Activated T-helper 1 cell treated with anti-CD3 and anti-CD28 coated beads, Interleukin-12 subunit alpha, Interleukin-12 subunit beta, Interleukin-2, Interleukin-4 antibody, amounts not matched to agents 30 ng/mL and 10 ng/mL and 1 ng/mL, durations not matched to agents 14 hours and 24 hours and 36 hours (primary cell): ENCODE measurements at regions not wholly inside any gene's neighbourhood (a gene's known extent, or its start where the extent isn't known, plus 50 kb on each side); places are given as distances from the start of the nearest gene placed in this dataset.

Source experiments
- DNase-seq: peaks from one replicate; pipeline ENCODE4 v3.0.0; 2021; ENCODE audit warnings: low spot score
- H3K27ac Mint-ChIP-seq: one replicate; pipeline ENCODE4 v1.8.0; 2021; ENCODE audit warnings: mild to moderate bottlenecking, mixed read lengths
- H3K27me3 Mint-ChIP-seq: one replicate; pipeline ENCODE4 v1.8.0; 2022; ENCODE audit warnings: mild to moderate bottlenecking, moderate library complexity, mixed read lengths; ENCODE audit not compliant: insufficient read depth
- H3K36me3 Mint-ChIP-seq: one replicate; pipeline ENCODE4 v1.8.0; 2021; ENCODE audit warnings: low read depth, mixed read lengths
- H3K4me1 Mint-ChIP-seq: one replicate; pipeline ENCODE4 v1.8.0; 2021; ENCODE audit warnings: low read depth, mixed read lengths
- H3K4me3 Mint-ChIP-seq: one replicate; pipeline ENCODE4 v1.8.0; 2021; ENCODE audit warnings: mild to moderate bottlenecking, moderate library complexity, mixed read lengths
- H3K9me3 Mint-ChIP-seq: one replicate; pipeline ENCODE4 v1.8.0; 2021; ENCODE audit warnings: mixed read lengths
- intact Hi-C: fragments of 100-400 bp; cut with micrococcal nuclease; formaldehyde crosslinking; loops from one replicate; pipeline ENCODE4 v1.15.1; 2024

DNA sequence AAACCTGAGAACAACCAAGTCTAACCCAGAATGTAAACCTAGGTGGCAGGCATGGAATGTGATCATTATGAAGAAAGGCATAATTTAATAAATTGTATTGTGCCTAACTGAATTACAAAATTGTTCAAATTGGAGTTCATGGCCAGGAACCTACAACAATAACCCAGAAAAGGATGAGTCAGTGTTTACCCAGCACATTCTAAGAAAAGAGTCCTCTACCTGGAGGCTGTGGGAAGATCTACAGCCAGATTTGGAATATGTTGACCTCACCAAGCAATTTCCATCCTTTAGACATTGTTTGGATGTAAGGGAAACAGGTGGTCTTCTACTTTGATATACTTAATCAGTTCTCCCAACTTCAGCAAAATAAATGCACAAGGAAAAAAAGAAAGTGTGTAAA lies 152.2 kb downstream of the TMEM161B start:
- Mint-ChIP-seq H3K4me1 (no peaks in the 10 kb centered on the region), H3K9me3 (no peaks in the 10 kb centered on the region), H3K27ac (no peak overlapping the region), H3K36me3 (no peaks in the 10 kb centered on the region), H3K4me3 (no peak overlapping the region), H3K27me3 (peaks cover 4% of the 10 kb centered on the region)
- no peak for DNase-seq
- intact Hi-C loops = no loop called here

DNA sequence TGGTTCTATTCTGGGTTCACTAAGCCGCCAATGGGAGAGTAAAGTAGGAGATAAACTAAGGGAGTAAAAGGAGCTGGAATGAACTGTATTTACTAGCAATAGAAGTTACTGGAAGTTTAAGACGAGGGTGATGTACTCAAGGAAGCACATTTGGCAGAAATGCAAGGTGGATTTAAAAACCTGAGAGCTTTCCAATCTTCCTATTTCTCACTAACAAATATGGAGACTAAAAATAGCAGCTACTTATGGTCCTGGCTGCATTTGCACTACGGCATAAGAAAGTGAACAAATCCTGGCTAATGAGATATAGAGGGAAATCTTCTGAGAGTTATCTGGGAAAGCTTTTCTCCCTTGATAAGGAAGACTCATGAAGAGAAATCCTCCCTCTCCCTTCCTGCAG lies 153.4 kb downstream of the TMEM161B start:
- no peaks in the 10 kb centered on the region for H3K9me3 Mint-ChIP-seq
- DNase-seq = no peak
- H3K36me3 Mint-ChIP-seq = no peaks in the 10 kb centered on the region
- no peaks in the 10 kb centered on the region for H3K4me1 Mint-ChIP-seq
- intact Hi-C loops = no loop called here
- H3K4me3 Mint-ChIP-seq = no peak overlapping the region
- H3K27ac Mint-ChIP-seq = no peak overlapping the region
- H3K27me3 Mint-ChIP-seq = peaks cover 3% of the 10 kb centered on the region

DNA sequence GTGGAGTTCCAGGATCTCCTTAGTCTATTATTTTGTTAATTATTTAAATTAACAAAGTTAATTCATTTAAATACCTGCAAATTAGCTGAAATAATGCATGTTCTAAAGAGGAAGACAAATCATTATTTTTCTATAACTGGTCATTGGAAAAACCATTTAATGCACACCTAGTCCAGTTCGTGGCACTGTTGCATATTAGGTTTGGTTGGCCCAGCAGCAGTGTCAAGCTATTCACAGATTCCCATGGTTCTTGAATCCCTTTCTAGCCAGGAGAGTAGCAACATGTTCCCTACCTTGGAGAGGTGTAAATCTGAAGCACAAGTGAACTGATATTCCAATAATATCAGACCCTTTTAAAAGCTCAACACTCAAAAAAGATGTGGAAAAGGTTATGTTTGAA lies 155.2 kb downstream of the TMEM161B start:
- Mint-ChIP-seq H3K27me3 (peaks cover 3% of the 10 kb centered on the region), H3K4me1 (no peaks in the 10 kb centered on the region), H3K4me3 (no peak overlapping the region), H3K9me3 (no peaks in the 10 kb centered on the region), H3K36me3 (no peaks in the 10 kb centered on the region), H3K27ac (no peak overlapping the region)
- DNase-seq = no peak
- intact Hi-C loops = no loop called here

DNA sequence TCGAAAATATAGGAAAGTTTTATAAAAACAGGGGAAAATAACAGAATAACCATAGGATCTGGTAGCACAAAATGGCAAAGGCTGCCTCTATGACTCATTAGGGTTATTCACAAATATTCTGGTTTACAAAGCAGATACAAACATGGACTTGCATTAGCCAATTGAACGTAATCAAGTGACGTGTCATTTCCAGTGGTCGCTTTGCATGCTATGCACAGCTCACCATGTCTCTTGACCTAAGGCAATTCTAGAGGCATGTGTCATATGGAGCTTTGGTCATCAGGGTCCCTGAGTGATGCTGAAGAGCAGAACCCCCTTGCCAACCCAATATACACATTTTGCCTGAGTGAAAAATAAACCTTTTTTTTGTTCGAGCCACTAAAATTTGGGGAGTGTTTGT lies 158.8 kb downstream of the TMEM161B start:
- Mint-ChIP-seq H3K9me3 (no peaks in the 10 kb centered on the region), H3K27me3 (peaks cover 3% of the 10 kb centered on the region), H3K4me1 (no peaks in the 10 kb centered on the region), H3K36me3 (no peaks in the 10 kb centered on the region), H3K27ac (no peak overlapping the region), H3K4me3 (no peak overlapping the region)
- intact Hi-C loops = no loop called here
- DNase-seq = no peak

DNA sequence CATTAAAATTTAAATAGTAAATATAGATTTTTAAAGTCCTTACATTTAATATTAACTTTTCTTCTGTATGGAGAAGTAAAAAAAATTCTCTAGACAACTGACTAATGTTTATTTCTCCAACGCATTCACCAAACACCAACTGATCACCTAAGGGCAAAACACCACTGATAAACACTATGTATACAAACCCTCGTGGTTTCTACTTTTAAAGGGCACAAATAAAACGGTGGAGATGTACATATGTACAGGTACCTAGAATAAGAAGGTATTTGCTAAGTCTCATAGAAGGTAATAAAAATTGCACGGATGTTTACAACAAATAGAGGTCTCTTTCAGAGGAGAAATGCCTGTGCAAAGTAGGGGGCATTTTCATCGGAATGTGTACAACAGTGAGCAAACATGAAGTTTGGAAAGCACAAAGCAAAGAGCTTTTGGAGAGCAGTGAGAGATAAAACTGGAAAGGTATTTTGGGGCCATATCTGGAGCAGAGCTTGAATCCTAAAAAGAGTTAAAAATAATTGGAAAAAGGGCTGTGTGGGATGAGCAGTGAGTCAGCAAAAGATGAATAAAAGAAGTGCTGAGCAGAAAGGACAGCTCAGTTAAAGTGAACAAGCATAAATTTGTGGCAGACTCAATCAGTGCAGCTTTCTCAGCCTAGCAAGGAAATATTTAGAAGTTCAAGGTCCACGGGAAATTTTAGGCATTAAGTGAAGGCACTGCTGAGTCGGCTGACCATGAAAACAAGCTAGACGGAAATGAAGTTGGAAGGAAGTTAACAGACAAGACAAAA lies 160.0 kb downstream of the TMEM161B start:
- Mint-ChIP-seq H3K9me3 (no peaks in the 10 kb centered on the region), H3K27me3 (peaks cover 3% of the 10 kb centered on the region), H3K27ac (no peak overlapping the region), H3K36me3 (no peaks in the 10 kb centered on the region), H3K4me3 (no peak overlapping the region), H3K4me1 (no peaks in the 10 kb centered on the region)
- intact Hi-C loops = no loop called here
- no peak for DNase-seq

DNA sequence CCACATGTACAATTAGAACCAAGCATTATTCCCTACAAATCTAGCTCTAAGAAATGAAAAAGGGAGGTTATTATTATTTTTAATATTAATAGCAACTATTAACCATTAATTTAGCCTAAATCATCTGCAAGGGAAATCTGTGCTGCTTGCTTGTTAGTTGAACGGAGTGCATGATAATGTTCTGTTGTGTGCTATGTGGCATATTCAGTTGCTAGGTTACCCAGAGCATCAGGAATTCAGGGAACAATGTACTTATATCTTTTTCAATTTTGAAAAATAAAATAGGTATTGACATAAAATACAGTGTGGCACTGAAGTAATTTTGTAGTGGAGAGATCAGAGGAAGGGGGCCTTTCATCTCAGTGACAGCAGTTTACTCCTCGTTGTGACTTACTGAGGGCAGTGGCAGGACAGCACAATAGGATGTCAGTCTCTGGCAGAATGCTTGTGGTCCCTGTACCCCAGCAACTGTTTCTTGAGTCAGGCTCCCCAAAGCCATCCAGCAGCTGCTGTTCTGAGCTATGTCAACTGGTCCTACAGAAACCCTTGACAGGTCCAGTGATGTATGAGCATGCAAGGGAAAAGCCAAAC lies 173.6 kb downstream of the TMEM161B start:
- H3K27me3 Mint-ChIP-seq = peaks cover 4% of the 10 kb centered on the region
- H3K4me3 Mint-ChIP-seq = no peak overlapping the region
- H3K36me3 Mint-ChIP-seq = no peaks in the 10 kb centered on the region
- intact Hi-C loops = no loop called here
- H3K9me3 Mint-ChIP-seq = no peaks in the 10 kb centered on the region
- no peak for DNase-seq
- no peak overlapping the region for H3K27ac Mint-ChIP-seq
- no peaks in the 10 kb centered on the region for H3K4me1 Mint-ChIP-seq

DNA sequence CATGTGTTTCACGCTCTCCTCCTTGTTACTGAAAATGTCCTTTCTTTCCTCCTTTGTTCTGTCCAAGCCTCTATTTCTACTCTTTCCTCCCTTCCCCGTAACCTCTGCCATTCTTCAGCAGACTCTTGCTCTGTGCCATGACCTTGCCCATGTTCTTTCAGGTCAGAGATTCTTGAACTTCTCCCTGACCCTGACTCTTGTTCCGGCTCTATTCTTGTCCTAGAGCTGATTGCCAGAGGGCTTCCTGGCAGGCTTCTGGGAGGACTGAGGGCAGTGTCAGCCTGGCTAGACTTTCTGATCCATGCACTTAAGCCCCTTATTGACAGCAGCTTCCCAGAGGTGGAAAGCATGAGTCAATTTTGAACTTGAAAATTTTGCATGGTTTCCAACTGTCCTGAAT lies 174.2 kb downstream of the TMEM161B start:
- Mint-ChIP-seq H3K4me1 (no peaks in the 10 kb centered on the region), H3K9me3 (no peaks in the 10 kb centered on the region), H3K4me3 (no peak overlapping the region), H3K36me3 (no peaks in the 10 kb centered on the region), H3K27ac (no peak overlapping the region), H3K27me3 (peaks cover 4% of the 10 kb centered on the region)
- DNase-seq = no peak
- intact Hi-C loops = no loop called here

DNA sequence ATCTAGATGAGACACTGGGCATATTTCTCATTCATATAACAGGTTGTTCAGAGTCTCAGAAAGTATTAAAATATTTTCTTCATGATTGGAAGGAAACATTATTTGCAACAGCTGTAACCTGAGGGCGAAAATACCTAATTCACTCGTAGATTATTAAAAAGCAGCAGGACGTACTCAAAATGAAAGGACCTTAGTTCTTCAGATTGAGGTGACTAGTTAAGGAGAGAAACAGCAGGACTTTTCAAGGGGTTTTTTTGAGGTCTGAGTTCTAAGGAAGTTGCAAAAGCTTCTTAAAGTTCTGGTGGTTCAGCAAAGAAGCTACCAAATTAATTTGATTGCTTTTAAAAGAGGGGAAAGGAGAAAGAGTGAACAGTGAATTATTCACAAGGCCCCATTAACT lies 174.9 kb downstream of the TMEM161B start:
- no peak overlapping the region for H3K27ac Mint-ChIP-seq
- H3K36me3 Mint-ChIP-seq = no peaks in the 10 kb centered on the region
- H3K27me3 Mint-ChIP-seq = peaks cover 4% of the 10 kb centered on the region
- intact Hi-C loops = no loop called here
- H3K9me3 Mint-ChIP-seq = no peaks in the 10 kb centered on the region
- no peak overlapping the region for H3K4me3 Mint-ChIP-seq
- DNase-seq = no peak
- no peaks in the 10 kb centered on the region for H3K4me1 Mint-ChIP-seq

DNA sequence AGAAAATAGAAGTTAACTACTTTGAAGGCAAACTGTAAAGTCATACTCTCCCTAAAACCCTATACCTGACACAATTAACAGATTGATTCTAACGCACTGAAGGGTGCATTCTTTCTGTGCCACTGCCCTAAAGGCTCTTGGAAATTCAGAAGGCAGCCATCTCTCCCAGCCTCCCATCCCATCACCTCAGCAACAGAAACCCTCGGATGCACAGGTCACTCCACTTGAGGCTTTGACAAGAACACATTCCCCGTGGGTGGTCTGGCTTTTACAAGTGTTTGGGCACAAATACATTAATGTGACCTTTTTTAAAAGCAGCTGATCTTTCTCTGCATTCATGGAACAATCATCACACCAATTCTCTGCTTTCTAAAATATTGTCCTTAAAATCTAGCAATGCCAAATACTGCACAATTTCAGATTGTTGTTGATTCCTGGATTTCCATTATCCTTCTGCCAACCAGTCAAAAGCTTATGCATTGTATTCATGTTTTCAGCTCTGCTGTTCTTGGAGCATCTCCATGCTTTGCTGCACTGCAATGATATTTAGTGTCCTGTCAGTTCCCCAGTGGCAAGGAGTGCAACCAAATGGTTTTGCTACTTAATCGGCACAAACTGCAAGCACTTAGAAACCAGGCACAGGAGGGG lies 175.6 kb downstream of the TMEM161B start:
- no peak overlapping the region for H3K4me3 Mint-ChIP-seq
- intact Hi-C loops = no loop called here
- no peak overlapping the region for H3K27ac Mint-ChIP-seq
- H3K27me3 Mint-ChIP-seq = peaks cover 6% of the 10 kb centered on the region
- DNase-seq = no peak
- H3K4me1 Mint-ChIP-seq = no peaks in the 10 kb centered on the region
- no peaks in the 10 kb centered on the region for H3K36me3 Mint-ChIP-seq
- no peaks in the 10 kb centered on the region for H3K9me3 Mint-ChIP-seq

DNA sequence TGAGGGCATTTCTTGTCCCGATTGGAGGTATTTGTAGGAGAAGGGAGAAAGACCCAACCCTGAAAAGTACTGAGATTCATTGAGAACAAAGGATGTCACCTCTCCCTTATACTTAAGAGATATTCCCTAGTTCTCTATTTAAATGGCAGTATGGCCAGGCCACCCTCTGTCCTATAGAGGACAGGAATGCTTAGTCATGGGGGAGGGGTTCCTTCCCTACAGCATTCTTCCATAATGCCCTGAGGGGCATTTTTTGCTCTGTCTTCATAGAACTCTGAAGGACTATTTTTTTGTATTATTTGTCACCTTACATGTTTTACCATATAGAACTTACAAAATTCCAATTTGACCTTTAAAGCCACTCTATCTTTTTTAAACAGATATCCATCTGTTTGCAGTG lies 176.3 kb downstream of the TMEM161B start:
- Mint-ChIP-seq H3K27me3 (peaks cover 6% of the 10 kb centered on the region), H3K4me1 (no peaks in the 10 kb centered on the region)
- intact Hi-C loops = no loop called here

DNA sequence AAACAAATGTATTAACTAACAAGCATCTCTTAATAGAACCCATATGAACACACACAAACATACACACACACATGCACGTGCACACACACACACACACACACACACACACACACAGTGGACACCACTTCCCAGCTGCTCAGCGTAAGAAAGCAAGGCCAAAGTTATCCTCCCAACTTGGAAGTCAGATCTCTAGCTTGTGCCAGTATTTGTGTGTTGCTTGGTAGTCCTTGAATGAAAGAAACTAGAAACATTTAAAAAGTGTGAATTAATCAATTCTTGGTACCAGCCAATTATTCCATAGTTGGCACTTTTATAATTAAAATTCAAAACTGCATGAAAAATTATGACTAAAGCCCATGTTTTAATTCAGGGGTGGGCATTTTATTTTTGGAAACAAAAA lies 178.1 kb downstream of the TMEM161B start:
- no peak overlapping the region for H3K27ac Mint-ChIP-seq
- intact Hi-C loops = no loop called here
- H3K36me3 Mint-ChIP-seq = no peaks in the 10 kb centered on the region

More for the DNA sequence above, 176.3 kb downstream of the TMEM161B start:
- Mint-ChIP-seq H3K36me3 (no peaks in the 10 kb centered on the region), H3K4me3 (no peak overlapping the region), H3K27ac (no peak overlapping the region), H3K9me3 (no peaks in the 10 kb centered on the region)
- no peak for DNase-seq

DNA sequence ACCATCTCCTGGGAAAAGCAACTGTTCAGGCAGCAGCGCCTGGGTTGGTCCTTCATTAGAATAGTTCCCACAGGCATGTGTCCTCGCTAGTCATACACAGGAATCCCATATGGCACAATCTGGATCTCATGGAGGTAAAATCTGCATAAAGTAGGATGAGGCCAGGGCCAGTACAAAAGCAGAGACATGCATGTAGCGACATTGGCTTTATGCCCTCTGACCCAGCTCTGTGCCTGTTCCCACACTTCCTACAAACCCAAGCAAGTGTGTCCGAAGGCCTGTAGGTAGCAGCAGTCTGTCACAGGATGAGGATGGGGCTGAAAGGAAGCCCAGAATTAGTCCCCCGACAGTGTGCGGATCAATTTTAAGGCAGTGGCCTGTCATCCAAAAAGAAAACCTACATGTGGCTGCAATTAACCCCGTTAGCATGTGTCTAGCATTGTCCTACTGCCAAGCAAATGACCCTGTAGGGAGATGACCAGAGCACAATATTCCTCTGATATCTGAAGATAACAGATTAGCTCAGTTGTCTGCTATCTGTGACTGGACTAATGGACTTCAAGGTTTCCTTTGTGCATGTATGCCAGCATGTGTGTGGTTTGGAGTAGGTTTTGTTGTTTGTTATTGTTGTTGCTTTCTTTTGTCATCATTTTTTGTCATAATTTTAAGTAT lies 178.8 kb downstream of the TMEM161B start:
- Mint-ChIP-seq H3K4me3 (no peak overlapping the region), H3K27me3 (peaks cover 4% of the 10 kb centered on the region), H3K27ac (no peak overlapping the region), H3K4me1 (no peaks in the 10 kb centered on the region), H3K9me3 (no peaks in the 10 kb centered on the region), H3K36me3 (no peaks in the 10 kb centered on the region)
- intact Hi-C loops = no loop called here
- no peak for DNase-seq

More for the DNA sequence above, 178.1 kb downstream of the TMEM161B start:
- Mint-ChIP-seq H3K4me1 (no peaks in the 10 kb centered on the region), H3K4me3 (no peak overlapping the region), H3K27me3 (peaks cover 6% of the 10 kb centered on the region), H3K9me3 (no peaks in the 10 kb centered on the region)
- DNase-seq = no peak

DNA sequence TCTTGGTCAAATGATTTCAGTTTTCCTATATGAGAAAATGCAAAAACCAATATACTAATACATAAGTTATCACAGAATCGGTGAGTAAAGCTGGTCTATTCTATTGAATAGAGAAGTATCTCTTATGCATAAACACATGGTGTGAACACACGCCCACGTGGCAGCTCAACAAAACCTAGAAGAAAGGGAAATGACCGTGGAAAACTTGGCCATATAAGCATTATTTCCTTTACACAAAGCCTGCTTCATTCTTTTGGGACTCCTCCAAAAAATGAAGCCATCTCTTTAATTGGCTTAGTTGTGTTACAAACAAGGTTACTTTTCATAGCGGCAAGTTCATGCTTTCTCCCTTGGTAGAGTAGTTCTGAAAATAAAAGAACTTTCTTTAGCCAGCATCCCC lies 183.2 kb downstream of the TMEM161B start:
- DNase-seq = no peak
- Mint-ChIP-seq H3K27ac (no peak overlapping the region), H3K36me3 (no peaks in the 10 kb centered on the region), H3K27me3 (peaks cover 2% of the 10 kb centered on the region), H3K4me1 (no peaks in the 10 kb centered on the region), H3K9me3 (no peaks in the 10 kb centered on the region), H3K4me3 (no peak overlapping the region)
- intact Hi-C loops = no loop called here
